ENCODE measurements at regions not wholly inside any gene's neighbourhood (a gene's known extent, or its start where the extent isn't known, plus 50 kb on each side); places are given as distances from the start of the nearest gene placed in this dataset.

GRCh38 chr5:24864244-24864643, 219.5 kb upstream of the CDH10 start:
- Mint-ChIP-seq H3K36me3 (ENCODE audit: low read depth) (no peaks in the 10 kb centered on the region), H3K27me3 (ENCODE audit: low read depth, poor library complexity) (no peaks in the 10 kb centered on the region), H3K4me3 (no peak overlapping the region), H3K4me1 (no peaks in the 10 kb centered on the region), H3K9me3 (no peaks in the 10 kb centered on the region), H3K27ac (no peak overlapping the region)
- DNase-seq: no peak
- TF ChIP-seq CTCF (IDR thresholded peaks at IDR 0.05): no peak

GRCh38 chr5:24862117-24862516, 217.3 kb upstream of the CDH10 start:
- Mint-ChIP-seq H3K27ac (no peak overlapping the region), H3K36me3 (ENCODE audit: low read depth) (no peaks in the 10 kb centered on the region), H3K4me1 (no peaks in the 10 kb centered on the region), H3K4me3 (no peak overlapping the region), H3K9me3 (no peaks in the 10 kb centered on the region), H3K27me3 (ENCODE audit: low read depth, poor library complexity) (no peaks in the 10 kb centered on the region)
- DNase-seq: no peak
- TF ChIP-seq CTCF (IDR thresholded peaks at IDR 0.05): no peak

- Mint-ChIP-seq H3K27me3 (ENCODE audit: low read depth, poor library complexity) (no peaks in the 10 kb centered on the region), H3K4me1 (no peaks in the 10 kb centered on the region), H3K27ac (no peak overlapping the region), H3K36me3 (ENCODE audit: low read depth) (no peaks in the 10 kb centered on the region), H3K4me3 (no peak overlapping the region), H3K9me3 (no peaks in the 10 kb centered on the region)
- no peak for TF ChIP-seq CTCF (IDR thresholded peaks at IDR 0.05)
- no peak for DNase-seq
Measured at GRCh38 chr5:24855485-24855884, 210.7 kb upstream of the CDH10 start.

- Mint-ChIP-seq H3K27ac (no peak overlapping the region), H3K36me3 (ENCODE audit: low read depth) (no peaks in the 10 kb centered on the region), H3K4me1 (no peaks in the 10 kb centered on the region), H3K27me3 (ENCODE audit: low read depth, poor library complexity) (no peaks in the 10 kb centered on the region), H3K9me3 (no peaks in the 10 kb centered on the region), H3K4me3 (no peak overlapping the region)
- TF ChIP-seq CTCF (IDR thresholded peaks at IDR 0.05): no peak
- DNase-seq: no peak
Measured at GRCh38 chr5:24854850-24855249, 210.1 kb upstream of the CDH10 start.

- Mint-ChIP-seq H3K27ac (no peak overlapping the region), H3K4me3 (no peak overlapping the region), H3K36me3 (ENCODE audit: low read depth) (no peaks in the 10 kb centered on the region), H3K9me3 (no peaks in the 10 kb centered on the region), H3K27me3 (ENCODE audit: low read depth, poor library complexity) (no peaks in the 10 kb centered on the region), H3K4me1 (no peaks in the 10 kb centered on the region)
- no peak for TF ChIP-seq CTCF (IDR thresholded peaks at IDR 0.05)
- DNase-seq: no peak
Measured at GRCh38 chr5:24854350-24854749, 209.6 kb upstream of the CDH10 start.

GRCh38 chr5:24850926-24851486, 206.2 kb upstream of the CDH10 start:
- Mint-ChIP-seq H3K4me1 (no peaks in the 10 kb centered on the region), H3K27me3 (ENCODE audit: low read depth, poor library complexity) (no peaks in the 10 kb centered on the region), H3K9me3 (no peaks in the 10 kb centered on the region), H3K27ac (no peak overlapping the region), H3K36me3 (ENCODE audit: low read depth) (no peaks in the 10 kb centered on the region), H3K4me3 (no peak overlapping the region)
- TF ChIP-seq CTCF (IDR thresholded peaks at IDR 0.05): no peak
- no peak for DNase-seq
